Glutamatergic neuron (in vitro differentiated cells): ENCODE measurements at regions not wholly inside any gene's neighbourhood (a gene's known extent, or its start where the extent isn't known, plus 50 kb on each side); places are given as distances from the start of the nearest gene placed in this dataset.

Experiments
- DNase-seq: peaks from one replicate; pipeline ENCODE4 v3.0.0; 2022
- H3K27ac Mint-ChIP-seq: one replicate; pipeline ENCODE4 v1.8.0; 2020; ENCODE audit warnings: mild to moderate bottlenecking, mixed read lengths, inconsistent platforms; ENCODE audit not compliant: unreplicated experiment
- H3K27me3 Mint-ChIP-seq: one replicate; pipeline ENCODE4 v1.8.0; 2020; ENCODE audit warnings: mild to moderate bottlenecking, moderate library complexity, mixed read lengths, inconsistent platforms; ENCODE audit not compliant: unreplicated experiment
- H3K36me3 Mint-ChIP-seq: one replicate; pipeline ENCODE4 v1.8.0; 2020; ENCODE audit warnings: mild to moderate bottlenecking, mixed read lengths, inconsistent platforms; ENCODE audit not compliant: unreplicated experiment
- H3K4me1 Mint-ChIP-seq: one replicate; pipeline ENCODE4 v1.8.0; 2020; ENCODE audit warnings: mild to moderate bottlenecking, low read depth, mixed read lengths, inconsistent platforms; ENCODE audit not compliant: unreplicated experiment
- H3K4me3 Mint-ChIP-seq: one replicate; pipeline ENCODE4 v1.8.0; 2020; ENCODE audit warnings: mild to moderate bottlenecking, mixed read lengths, inconsistent platforms; ENCODE audit not compliant: unreplicated experiment
- H3K9me3 Mint-ChIP-seq: one replicate; pipeline ENCODE4 v1.8.0; 2020; ENCODE audit warnings: mild to moderate bottlenecking, moderate library complexity, mixed read lengths, inconsistent platforms; ENCODE audit not compliant: unreplicated experiment
- TF ChIP-seq, protein P1 (sequence below): fragments of 200-600 bp; sonication (generic); IDR thresholded peaks from one replicate; pipeline ENCODE4 v1.5.0; 2021; ENCODE audit not compliant: partially characterized antibody, unreplicated experiment

DNA sequence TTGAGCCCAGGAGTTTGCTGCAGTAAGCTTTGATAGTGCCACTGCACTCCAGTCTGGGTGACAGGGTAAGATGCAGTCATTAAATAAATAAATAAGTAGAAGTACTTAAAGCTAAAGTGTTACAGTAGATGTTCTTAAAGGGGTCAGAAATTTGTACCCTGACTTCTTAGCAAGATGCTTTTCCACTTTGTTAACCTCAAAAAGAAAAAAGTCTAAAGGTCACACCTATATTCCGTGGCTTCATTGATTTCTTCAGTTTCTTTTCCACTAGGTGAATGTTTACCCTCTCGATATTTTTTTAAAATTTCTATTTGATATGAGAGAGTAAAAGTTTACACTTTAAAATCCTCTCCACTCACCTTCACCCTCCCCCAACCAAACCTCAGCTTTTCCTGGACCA lies 64.3 kb upstream of the PLEKHA5 start:
- no peaks in the 10 kb centered on the region for H3K36me3 Mint-ChIP-seq
- no peak for DNase-seq
- TF ChIP-seq, protein P1, sequence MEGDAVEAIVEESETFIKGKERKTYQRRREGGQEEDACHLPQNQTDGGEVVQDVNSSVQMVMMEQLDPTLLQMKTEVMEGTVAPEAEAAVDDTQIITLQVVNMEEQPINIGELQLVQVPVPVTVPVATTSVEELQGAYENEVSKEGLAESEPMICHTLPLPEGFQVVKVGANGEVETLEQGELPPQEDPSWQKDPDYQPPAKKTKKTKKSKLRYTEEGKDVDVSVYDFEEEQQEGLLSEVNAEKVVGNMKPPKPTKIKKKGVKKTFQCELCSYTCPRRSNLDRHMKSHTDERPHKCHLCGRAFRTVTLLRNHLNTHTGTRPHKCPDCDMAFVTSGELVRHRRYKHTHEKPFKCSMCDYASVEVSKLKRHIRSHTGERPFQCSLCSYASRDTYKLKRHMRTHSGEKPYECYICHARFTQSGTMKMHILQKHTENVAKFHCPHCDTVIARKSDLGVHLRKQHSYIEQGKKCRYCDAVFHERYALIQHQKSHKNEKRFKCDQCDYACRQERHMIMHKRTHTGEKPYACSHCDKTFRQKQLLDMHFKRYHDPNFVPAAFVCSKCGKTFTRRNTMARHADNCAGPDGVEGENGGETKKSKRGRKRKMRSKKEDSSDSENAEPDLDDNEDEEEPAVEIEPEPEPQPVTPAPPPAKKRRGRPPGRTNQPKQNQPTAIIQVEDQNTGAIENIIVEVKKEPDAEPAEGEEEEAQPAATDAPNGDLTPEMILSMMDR, result no peak
- H3K27ac Mint-ChIP-seq, result no peak overlapping the region
- no peak overlapping the region for H3K4me3 Mint-ChIP-seq
- H3K4me1 Mint-ChIP-seq, result peaks cover 26% of the 10 kb centered on the region
- peaks cover 6% of the 10 kb centered on the region for H3K9me3 Mint-ChIP-seq
- no peaks in the 10 kb centered on the region for H3K27me3 Mint-ChIP-seq

DNA sequence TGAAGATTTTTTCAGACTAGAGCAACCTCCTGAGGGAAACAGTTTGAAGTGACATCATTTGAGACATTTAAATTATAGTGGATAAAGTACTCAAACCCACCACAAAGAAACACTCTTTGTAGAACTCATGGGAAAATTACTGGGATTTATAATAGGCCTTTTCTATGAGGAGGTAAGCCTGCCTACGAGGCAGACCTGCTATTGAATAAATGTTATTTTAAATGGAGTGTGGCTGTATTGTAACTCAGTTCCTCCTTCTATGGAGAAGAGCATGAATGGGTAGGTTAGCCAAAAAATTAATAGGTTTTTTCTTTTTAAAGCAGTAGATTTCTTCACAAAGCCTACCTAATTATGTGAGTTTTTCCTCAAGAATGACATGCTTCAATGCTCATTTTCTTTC lies 63.7 kb upstream of the PLEKHA5 start:
- TF ChIP-seq, protein P1, result no peak
- no peak for DNase-seq
- Mint-ChIP-seq H3K4me3 (peak overlapping the region; percentile 9), H3K9me3 (peaks cover 8% of the 10 kb centered on the region), H3K27me3 (no peaks in the 10 kb centered on the region), H3K27ac (peak overlapping the region; percentile 93), H3K4me1 (peaks cover 26% of the 10 kb centered on the region), H3K36me3 (no peaks in the 10 kb centered on the region)

DNA sequence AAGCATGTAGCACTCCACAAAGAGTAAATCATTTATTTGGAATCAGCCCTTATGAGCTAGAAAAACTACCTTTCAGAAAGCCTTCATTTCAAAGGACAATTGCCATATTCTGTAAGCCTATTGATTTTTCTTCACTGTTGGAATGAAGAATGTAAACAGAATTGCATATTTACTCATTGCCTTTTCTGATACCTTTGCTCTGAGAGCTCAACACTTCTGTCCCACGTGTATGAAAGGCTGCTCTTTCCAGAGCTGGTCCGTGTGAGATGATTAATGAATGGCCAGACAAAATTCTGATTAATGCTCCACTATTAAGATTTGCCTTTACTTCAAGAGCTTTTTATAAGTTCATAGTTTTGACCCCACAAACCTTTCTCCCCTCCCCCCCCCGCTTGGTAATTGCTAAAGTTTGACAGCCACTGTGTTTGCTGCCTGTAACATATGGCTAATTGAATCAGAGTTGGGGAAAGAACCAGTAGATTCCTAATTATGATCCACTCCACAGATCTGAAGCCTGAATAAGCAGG lies 63.0 kb upstream of the PLEKHA5 start:
- DNase-seq, result no peak
- H3K4me3 Mint-ChIP-seq, result peak overlapping the region; percentile 9
- H3K36me3 Mint-ChIP-seq, result no peaks in the 10 kb centered on the region
- TF ChIP-seq, protein P1, result no peak
- peaks cover 26% of the 10 kb centered on the region for H3K4me1 Mint-ChIP-seq
- no peaks in the 10 kb centered on the region for H3K27me3 Mint-ChIP-seq
- peak overlapping the region; percentile 93 for H3K27ac Mint-ChIP-seq
- peaks cover 8% of the 10 kb centered on the region for H3K9me3 Mint-ChIP-seq

DNA sequence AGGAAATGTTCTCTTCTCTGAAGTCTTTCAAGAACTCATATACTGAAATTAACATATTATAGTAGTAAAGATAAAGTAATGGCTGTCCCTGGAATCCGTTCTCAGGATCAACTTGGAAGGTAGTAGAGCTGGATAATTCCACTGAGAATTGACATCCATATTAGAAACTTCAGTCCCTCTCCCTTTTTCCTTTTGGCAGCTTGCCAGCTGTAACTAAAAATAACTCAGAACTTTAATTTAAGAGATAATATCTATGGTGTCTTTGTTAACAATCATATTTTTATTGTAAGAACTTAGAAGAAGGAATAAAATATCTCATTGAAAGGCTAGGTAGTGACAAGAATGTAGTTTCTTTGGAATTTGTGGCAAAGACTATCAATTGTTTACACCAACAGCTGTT lies 61.4 kb upstream of the PLEKHA5 start:
- Mint-ChIP-seq H3K36me3 (no peaks in the 10 kb centered on the region), H3K4me1 (peaks cover 26% of the 10 kb centered on the region), H3K9me3 (peaks cover 8% of the 10 kb centered on the region), H3K27ac (no peak overlapping the region), H3K4me3 (no peak overlapping the region), H3K27me3 (no peaks in the 10 kb centered on the region)
- DNase-seq, result no peak
- TF ChIP-seq, protein P1, result no peak

DNA sequence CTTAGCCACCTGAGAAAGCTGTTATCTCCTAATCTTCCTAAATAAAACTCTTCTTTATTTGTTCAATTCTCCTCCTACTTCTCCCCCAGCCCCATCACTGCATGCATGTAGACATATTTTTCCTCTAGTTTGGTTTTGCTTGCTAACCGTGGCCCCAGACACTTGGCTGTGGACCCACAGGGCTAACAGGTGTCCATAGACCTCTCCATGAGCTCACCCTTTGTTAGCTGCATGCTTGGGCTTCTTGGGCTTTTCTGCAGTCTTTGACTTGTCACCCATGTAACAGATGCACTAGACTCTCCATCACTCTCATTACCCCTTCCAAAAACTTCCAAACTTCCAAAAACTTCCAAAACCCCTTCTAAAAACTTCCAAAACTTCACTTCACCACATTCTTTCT lies 59.2 kb upstream of the PLEKHA5 start:
- no peak overlapping the region for H3K27ac Mint-ChIP-seq
- peaks cover 23% of the 10 kb centered on the region for H3K4me1 Mint-ChIP-seq

More for the DNA sequence above, 59.2 kb upstream of the PLEKHA5 start:
- H3K36me3 Mint-ChIP-seq, result no peaks in the 10 kb centered on the region
- no peak for DNase-seq
- peaks cover 8% of the 10 kb centered on the region for H3K9me3 Mint-ChIP-seq
- no peak overlapping the region for H3K4me3 Mint-ChIP-seq
- H3K27me3 Mint-ChIP-seq, result no peaks in the 10 kb centered on the region
- TF ChIP-seq, protein P1, result no peak
